Psoas muscle (tissue), 7 donors: ENCODE measurements at regions not wholly inside any gene's neighbourhood (a gene's known extent, or its start where the extent isn't known, plus 50 kb on each side); places are given as distances from the start of the nearest gene placed in this dataset.

Source experiments
- ATAC-seq, 4 donors: fragments of 200-7000 bp; cut with Tn5 transposase; one replicate each; pipeline ENCODE4 v1.9.1; 2020; ENCODE audit warnings: moderate library complexity in 3 of 4, mild to moderate bottlenecking in 2 of 4
- DNase-seq, 2 donors: peaks; one replicate each; pipeline ENCODE4 v3.0.0-alpha.2; 2020
- H3K27ac ChIP-seq: fragments of 200-600 bp; one replicate; pipeline ENCODE4 v1.8.0; 2022
- H3K27me3 ChIP-seq, 3 donors: fragments of 200-600 bp in 1 of 3; one replicate each; pipeline versions ENCODE4 v1.6.1 to v1.8.0; 2013 to 2022; ENCODE audit warnings: low read length in 2 of 3, mild to moderate bottlenecking in 2 of 3, moderate library complexity in 1 of 3; ENCODE audit not compliant: insufficient read depth in 3 of 3
- H3K36me3 ChIP-seq, 2 donors: fragments of 200-600 bp in 1 of 2; one replicate each; pipeline versions ENCODE4 v1.6.1 to v1.8.0; 2013 to 2022; ENCODE audit warnings: low read depth in 1 of 2, mild to moderate bottlenecking in 1 of 2, moderate library complexity in 1 of 2; ENCODE audit not compliant: insufficient read depth in 1 of 2
- H3K4me1 ChIP-seq: fragments of 200-600 bp; one replicate; pipeline ENCODE4 v1.8.0; 2022
- H3K4me3 ChIP-seq: fragments of 200-600 bp; one replicate; pipeline ENCODE4 v1.8.0; 2022; ENCODE audit warnings: mild to moderate bottlenecking
- H3K9me3 ChIP-seq: fragments of 200-600 bp; one replicate; pipeline ENCODE4 v1.8.0; 2022
- CTCF ChIP-seq: fragments of 200-600 bp; IDR thresholded peaks from one replicate; pipeline ENCODE4 v1.8.0; 2022; ENCODE audit warnings: antibody characterized with exemption
- WGBS, 3 donors: extraction: QIAGEN DNeasy Blood & Tissue Kit; methylation state at CpG; one replicate each; pipeline versions ENCODE4 v1.1.6 to v1.1.7; 2013; 5-methylcytosine and 5-hydroxymethylcytosine counted together
- intact Hi-C, 2 donors: fragments of 100-400 bp; cut with DNase I; formaldehyde crosslinking; loops; one replicate each; pipeline versions ENCODE4 v1.11.0 to v1.14.2; 2022
- donor health status: healthy with polysubstance abuse.
- donor health status: DM: no; HTN: no; CAD: no; lungs with moderate emphysema.
- donor health status: Bipolar disorder and iron deficiency.
- donor health status: healthy.
- donor health status: DM: yes; HTN: yes; CAD: no.
- donor health status: DM: no; HTN: no; CAD: no.
- donor health status: DM: yes; HTN: yes; CAD: no.

- intact Hi-C loops = no loop called here
- Histone ChIP-seq H3K27me3 (peaks cover 0 to 3% (median 0%) of the 10 kb centered on the region in 3 donors), H3K4me1 (no peaks in the 10 kb centered on the region), H3K4me3 (no peak overlapping the region), H3K36me3 (no peaks in the 10 kb centered on the region), H3K27ac (no peak overlapping the region), H3K9me3 (no peaks in the 10 kb centered on the region)
- DNase-seq = no peak
- WGBS, 3 donors = 77 to 81% (median 80%) methylated on average over 4 of the region's 4 CpGs
- ATAC-seq = no peak
- TF ChIP-seq CTCF = no peak
Measured at GRCh38 chr15:69631978-69632377, 179.4 kb downstream of the RPLP1 start.

- intact Hi-C loops = no loop called here
- no peaks in the 10 kb centered on the region for H3K36me3 ChIP-seq
- H3K27ac ChIP-seq = no peak overlapping the region
- no peak for ATAC-seq
- no peak overlapping the region for H3K4me3 ChIP-seq
- no peak for TF ChIP-seq CTCF
- peaks cover 0 to 3% (median 2%) of the 10 kb centered on the region in 3 donors for H3K27me3 ChIP-seq
- no peaks in the 10 kb centered on the region for H3K4me1 ChIP-seq
- peaks cover under 1% of the 10 kb centered on the region for H3K9me3 ChIP-seq
- 69 to 81% (median 80%) methylated on average over 5 of the region's 5 CpGs for WGBS, 3 donors
- no peak for DNase-seq
Measured at GRCh38 chr15:69634860-69635259, 182.2 kb downstream of the RPLP1 start.

GRCh38 chr15:69636169-69636915 is 183.7 kb downstream of the RPLP1 start:
- ATAC-seq = no peak
- intact Hi-C loops = no loop called here
- no peak overlapping the region for H3K27ac ChIP-seq

GRCh38 chr15:69637818-69638217 is 185.2 kb downstream of the RPLP1 start:
- Histone ChIP-seq H3K36me3 (no peaks in the 10 kb centered on the region), H3K4me1 (no peaks in the 10 kb centered on the region), H3K9me3 (peaks cover 7% of the 10 kb centered on the region), H3K27me3 (peaks cover 0 to 3% (median 2%) of the 10 kb centered on the region in 3 donors), H3K4me3 (no peak overlapping the region), H3K27ac (no peak overlapping the region)
- no peak for TF ChIP-seq CTCF
- no peak for ATAC-seq
- intact Hi-C loops = no loop called here
- no peak for DNase-seq
- WGBS, 3 donors = 86 to 89% (median 87%) methylated on average over 5 of the region's 5 CpGs

More at GRCh38 chr15:69636169-69636915, 183.7 kb downstream of the RPLP1 start:
- no peak for TF ChIP-seq CTCF
- 85 to 86% (median 85%) methylated on average over 10 of the region's 10 CpGs for WGBS, 3 donors
- DNase-seq = no peak
- Histone ChIP-seq H3K27me3 (peaks cover 0 to 3% (median 2%) of the 10 kb centered on the region in 3 donors), H3K36me3 (no peaks in the 10 kb centered on the region), H3K4me3 (no peak overlapping the region), H3K4me1 (no peaks in the 10 kb centered on the region), H3K9me3 (peaks cover 7% of the 10 kb centered on the region)

- ATAC-seq (no peak), DNase-seq (no peak)
- no peak overlapping the region for H3K4me3 ChIP-seq
- H3K4me1 ChIP-seq = no peaks in the 10 kb centered on the region
- H3K27me3 ChIP-seq = peaks cover 0 to 4% (median 2%) of the 10 kb centered on the region in 3 donors
- intact Hi-C loops = no loop called here
- no peaks in the 10 kb centered on the region for H3K36me3 ChIP-seq
- TF ChIP-seq CTCF = no peak
- H3K27ac ChIP-seq = no peak overlapping the region
- WGBS, 3 donors = 82 to 94% (median 92%) methylated on average over 5 of the region's 5 CpGs
- H3K9me3 ChIP-seq = peaks cover 7% of the 10 kb centered on the region
Measured at GRCh38 chr15:69643476-69643875, 190.9 kb downstream of the RPLP1 start.
